ENCODE measurements at regions not wholly inside any gene's neighbourhood (a gene's known extent, or its start where the extent isn't known, plus 50 kb on each side); places are given as distances from the start of the nearest gene placed in this dataset.
"Not testable (repeated sequence)": the region's sequence is repeated elsewhere in the genome, so short reads cannot be mapped to it uniquely, and the experiment has no call there.

- peak; percentile 6 for DNase-seq
Measured at GRCh38 chr22:19643448-19644313, 70.6 kb upstream of the SEPTIN5 start.

- no peak for DNase-seq
Measured at GRCh38 chr22:19644314-19645223, 69.7 kb upstream of the SEPTIN5 start.

GRCh38 chr22:19645391-19645790 is 68.9 kb upstream of the SEPTIN5 start:
- no peak for DNase-seq

GRCh38 chr22:19645905-19646304 is 68.4 kb upstream of the SEPTIN5 start:
- DNase-seq, result no peak

GRCh38 chr22:19646383-19646782 is 67.9 kb upstream of the SEPTIN5 start:
- no peak for DNase-seq

GRCh38 chr22:19648419-19648929 is 65.8 kb upstream of the SEPTIN5 start:
- no peak for DNase-seq

- DNase-seq, result no peak
Measured at GRCh38 chr22:19652316-19652715, 62.0 kb upstream of the SEPTIN5 start.

GRCh38 chr22:19654338-19654987 is 59.8 kb upstream of the SEPTIN5 start:
- no peak for DNase-seq

GRCh38 chr22:19655399-19655798 is 58.9 kb upstream of the SEPTIN5 start:
- DNase-seq, result no peak

- no peak for DNase-seq
Measured at GRCh38 chr22:19656541-19657251, 57.6 kb upstream of the SEPTIN5 start.

GRCh38 chr22:19657252-19658056 is 56.8 kb upstream of the SEPTIN5 start:
- DNase-seq, result no peak

- no peak for DNase-seq
Measured at GRCh38 chr22:19658057-19658966, 56.0 kb upstream of the SEPTIN5 start.

- no peak for DNase-seq
Measured at GRCh38 chr22:19658967-19659804, 55.1 kb upstream of the SEPTIN5 start.

GRCh38 chr22:19659805-19660345 is 54.4 kb upstream of the SEPTIN5 start:
- DNase-seq, result no peak

- not testable (repeated sequence) for DNase-seq
Measured at GRCh38 chr22:19660583-19660982, 53.7 kb upstream of the SEPTIN5 start.

- DNase-seq, result no peak
Measured at GRCh38 chr22:19661156-19661555, 53.1 kb upstream of the SEPTIN5 start.

GRCh38 chr22:19662049-19662684 is 52.1 kb upstream of the SEPTIN5 start:
- not testable (repeated sequence) for DNase-seq

GRCh38 chr22:19663286-19663815 is 51.0 kb upstream of the SEPTIN5 start:
- DNase-seq, result no peak
